HUES6 (cell line): ENCODE measurements at regions not wholly inside any gene's neighbourhood (a gene's known extent, or its start where the extent isn't known, plus 50 kb on each side); places are given as distances from the start of the nearest gene placed in this dataset.
"Not testable (repeated sequence)": the region's sequence is repeated elsewhere in the genome, so short reads cannot be mapped to it uniquely, and the experiment has no call there.

Experiments used
- H3K27ac ChIP-seq: 2 replicates; pipeline ENCODE4 v1.7.0; 2013; ENCODE audit warnings: low read depth, mild to moderate bottlenecking, low read length, inconsistent platforms
- H3K27me3 ChIP-seq: 2 replicates; pipeline ENCODE4 v1.6.1; 2013; ENCODE audit warnings: low read length; ENCODE audit not compliant: control insufficient read depth, insufficient read depth
- H3K36me3 ChIP-seq: 2 replicates; pipeline ENCODE4 v1.6.1; 2013; ENCODE audit warnings: low read length; ENCODE audit not compliant: control insufficient read depth, insufficient read depth
- H3K4me1 ChIP-seq: 2 replicates; pipeline ENCODE4 v1.6.1; 2013; ENCODE audit warnings: low read length; ENCODE audit not compliant: control insufficient read depth, insufficient read depth
- H3K4me3 ChIP-seq: 2 replicates; pipeline ENCODE4 v1.5.1; 2013; ENCODE audit warnings: low read depth, low read length
- H3K9ac ChIP-seq: one replicate; pipeline ENCODE4 v1.6.1; 2013; ENCODE audit warnings: mild to moderate bottlenecking, low read length
- H3K9me3 ChIP-seq: 2 replicates; pipeline ENCODE4 v1.6.1; 2013; ENCODE audit warnings: low read depth, low read length; ENCODE audit not compliant: control insufficient read depth, insufficient read depth

DNA sequence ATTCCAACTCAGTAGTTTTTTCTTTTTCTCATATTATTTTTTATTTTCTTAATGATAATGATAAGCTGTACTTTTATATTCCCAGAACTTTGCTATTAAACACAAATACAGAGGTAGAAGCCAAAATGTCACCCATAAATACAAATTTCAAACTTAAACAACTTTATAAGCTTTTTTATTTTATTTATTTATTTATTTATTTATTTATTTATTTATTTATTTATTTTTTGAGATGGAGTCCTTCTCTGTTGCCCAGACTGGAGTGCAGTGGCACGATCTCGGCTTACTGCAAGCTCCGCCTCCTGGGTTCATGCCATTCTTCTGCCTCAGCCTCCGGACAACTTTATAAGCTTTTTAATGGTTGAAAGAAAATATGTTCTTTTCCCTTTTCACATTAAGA lies 243.3 kb downstream of the RAP2B start:
- not testable (repeated sequence) for H3K36me3 ChIP-seq, H3K9ac ChIP-seq, H3K27me3 ChIP-seq, H3K4me3 ChIP-seq, H3K9me3 ChIP-seq, H3K27ac ChIP-seq, H3K4me1 ChIP-seq

DNA sequence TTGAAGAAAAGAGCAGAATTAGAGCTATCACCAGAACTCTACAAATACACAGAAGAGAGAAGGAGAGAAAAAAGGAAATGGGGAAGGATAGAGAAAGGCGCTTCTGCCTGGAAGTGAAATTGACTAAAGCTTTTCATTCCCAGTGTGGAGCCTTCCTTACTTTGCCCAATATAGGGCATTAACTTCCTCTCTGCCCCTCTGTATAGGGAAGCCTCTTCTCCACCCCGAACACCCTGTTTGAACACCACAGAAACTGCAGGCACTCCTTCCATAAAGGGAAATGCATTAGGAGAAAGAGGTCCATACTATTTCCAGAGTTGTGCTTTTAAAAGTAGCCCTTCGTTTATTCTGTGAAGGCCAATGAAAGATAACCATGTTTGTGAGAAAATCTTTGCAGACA lies 248.5 kb downstream of the RAP2B start:
- Histone ChIP-seq H3K36me3 (no peaks in the 10 kb centered on the region), H3K9ac (no peak overlapping the region), H3K4me3 (no peak overlapping the region), H3K27me3 (no peaks in the 10 kb centered on the region), H3K9me3 (no peaks in the 10 kb centered on the region), H3K27ac (no peak overlapping the region), H3K4me1 (no peaks in the 10 kb centered on the region)

DNA sequence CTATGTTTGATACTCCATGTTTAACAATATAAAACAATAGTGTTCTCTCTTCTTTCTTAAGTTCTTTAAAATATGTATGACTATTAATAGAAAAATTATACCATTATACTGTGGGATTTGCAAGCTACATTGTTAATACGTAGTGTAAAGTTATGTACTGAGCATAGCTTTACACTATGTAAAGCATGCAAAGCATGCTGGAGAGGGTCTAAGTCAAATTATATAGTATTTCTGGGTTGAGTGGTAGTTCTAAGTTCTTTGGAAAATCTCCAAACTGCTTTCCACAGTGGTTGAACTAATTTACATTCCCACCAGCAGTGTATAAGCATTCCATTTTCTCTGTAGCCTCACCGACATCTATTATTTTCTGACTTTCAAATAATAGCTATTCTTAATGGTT lies 253.0 kb downstream of the RAP2B start:
- Histone ChIP-seq H3K27ac (no peak overlapping the region), H3K4me3 (no peak overlapping the region), H3K36me3 (no peaks in the 10 kb centered on the region), H3K27me3 (no peaks in the 10 kb centered on the region), H3K4me1 (no peaks in the 10 kb centered on the region), H3K9ac (no peak overlapping the region), H3K9me3 (peaks cover 4% of the 10 kb centered on the region)

DNA sequence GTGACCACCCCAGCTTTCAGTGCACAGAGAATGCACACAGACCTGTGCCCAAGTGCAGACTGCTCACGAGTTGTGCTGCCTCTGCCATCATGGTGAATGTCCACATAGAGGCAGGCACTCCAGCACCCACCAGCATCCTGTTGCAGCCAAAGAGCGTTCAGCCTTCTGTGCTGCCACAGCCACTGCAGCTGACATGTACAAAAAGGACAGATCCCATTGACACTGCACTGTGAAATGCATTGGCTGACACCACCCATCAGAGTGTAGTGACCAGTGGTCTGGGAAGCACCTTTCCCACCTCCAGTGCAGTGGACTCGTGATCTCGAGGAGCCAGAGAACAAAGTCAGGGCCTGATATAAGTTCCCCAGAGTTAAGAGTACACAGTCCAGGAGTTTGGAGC lies 260.3 kb downstream of the RAP2B start:
- Histone ChIP-seq H3K4me3 (no peak overlapping the region), H3K4me1 (no peaks in the 10 kb centered on the region), H3K36me3 (no peaks in the 10 kb centered on the region), H3K27ac (no peak overlapping the region), H3K27me3 (no peaks in the 10 kb centered on the region), H3K9ac (no peak overlapping the region), H3K9me3 (peaks cover 23% of the 10 kb centered on the region)

DNA sequence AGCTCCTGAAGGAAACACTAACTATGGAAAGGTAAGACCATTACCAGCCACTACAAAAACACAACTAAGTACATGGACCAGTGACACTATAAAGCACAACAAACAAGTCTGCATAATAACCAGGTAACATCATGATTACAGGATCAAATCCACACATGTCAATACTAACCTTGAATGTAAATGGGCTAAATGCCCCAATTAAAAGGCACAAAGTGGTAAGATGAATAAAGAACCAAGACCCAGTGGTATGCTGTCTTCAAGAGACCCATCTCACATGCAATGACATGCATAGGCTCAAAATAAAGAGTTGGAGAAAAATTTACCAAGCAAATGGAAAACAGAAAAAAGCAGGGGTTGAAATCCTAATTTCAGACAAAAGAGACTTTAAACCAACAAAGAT lies 261.8 kb downstream of the RAP2B start:
- not testable (repeated sequence) for H3K36me3 ChIP-seq, H3K27me3 ChIP-seq, H3K4me3 ChIP-seq, H3K9ac ChIP-seq, H3K27ac ChIP-seq, H3K4me1 ChIP-seq
- H3K9me3 ChIP-seq: peaks cover 23% of the 10 kb centered on the region

DNA sequence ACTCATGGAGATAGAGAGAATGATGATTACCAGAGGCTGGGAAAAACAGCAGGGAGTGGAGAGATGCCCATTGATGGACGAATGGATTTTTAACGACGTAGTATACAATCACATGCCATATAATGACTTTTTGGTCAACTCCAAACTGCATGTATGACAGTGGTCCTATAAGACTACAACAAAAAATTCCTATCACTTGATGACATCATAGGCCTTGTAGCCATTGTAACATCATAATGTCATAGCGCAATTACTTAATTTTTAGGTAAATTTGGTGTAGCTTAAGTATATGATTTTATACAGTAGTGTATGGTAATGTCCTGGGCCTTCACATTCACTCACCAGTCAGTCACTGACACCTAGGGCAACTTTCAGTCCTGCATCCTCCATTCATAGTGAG lies 264.3 kb downstream of the RAP2B start:
- H3K27me3 ChIP-seq: no peaks in the 10 kb centered on the region
- H3K4me3 ChIP-seq: no peak overlapping the region
- H3K27ac ChIP-seq: no peak overlapping the region
- no peak overlapping the region for H3K9ac ChIP-seq
- no peaks in the 10 kb centered on the region for H3K4me1 ChIP-seq
- no peaks in the 10 kb centered on the region for H3K36me3 ChIP-seq
- peaks cover 14% of the 10 kb centered on the region for H3K9me3 ChIP-seq

DNA sequence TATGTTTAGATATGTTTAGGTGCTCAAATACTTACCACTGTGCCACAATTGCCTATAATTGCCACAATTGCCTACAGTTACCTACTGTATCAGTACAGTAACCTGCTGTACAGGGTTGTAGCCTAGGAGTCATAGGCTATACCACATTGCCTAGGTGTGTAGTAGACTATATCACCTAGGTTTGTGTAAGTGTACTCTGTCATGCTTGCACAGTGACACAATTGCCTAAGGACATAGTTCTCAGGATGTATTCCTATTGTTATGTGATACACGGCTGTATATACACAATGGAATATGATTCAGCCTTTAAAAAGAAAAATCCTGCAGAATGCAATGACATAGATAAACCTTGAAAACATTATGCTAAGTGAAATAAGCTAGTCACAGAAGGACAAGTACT lies 264.8 kb downstream of the RAP2B start:
- peaks cover 10% of the 10 kb centered on the region for H3K9me3 ChIP-seq

DNA sequence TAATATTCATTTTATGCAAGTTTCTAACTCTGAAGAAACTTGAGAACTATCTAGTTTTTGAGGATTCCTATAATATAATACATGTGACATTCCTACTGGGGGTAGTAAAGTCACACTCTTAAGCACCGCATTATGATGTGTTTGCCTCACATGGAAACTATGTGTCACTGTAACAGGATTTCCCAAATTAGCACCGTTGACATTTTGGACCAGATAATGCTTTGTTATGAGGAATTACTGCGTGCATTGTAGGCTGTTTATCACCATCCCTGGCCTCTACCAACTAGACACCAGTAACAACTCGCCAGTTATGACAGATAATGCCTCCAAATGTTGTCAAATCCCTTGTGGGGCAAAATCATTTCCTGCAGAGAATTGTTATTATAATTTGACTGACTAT lies 267.8 kb downstream of the RAP2B start:
- Histone ChIP-seq H3K9ac (no peak overlapping the region), H3K4me3 (no peak overlapping the region), H3K9me3 (no peaks in the 10 kb centered on the region), H3K36me3 (no peaks in the 10 kb centered on the region), H3K27me3 (no peaks in the 10 kb centered on the region), H3K27ac (no peak overlapping the region), H3K4me1 (no peaks in the 10 kb centered on the region)

More for the DNA sequence above, 264.8 kb downstream of the RAP2B start:
- no peaks in the 10 kb centered on the region for H3K4me1 ChIP-seq
- no peaks in the 10 kb centered on the region for H3K36me3 ChIP-seq
- no peaks in the 10 kb centered on the region for H3K27me3 ChIP-seq
- H3K4me3 ChIP-seq: no peak overlapping the region
- no peak overlapping the region for H3K27ac ChIP-seq
- H3K9ac ChIP-seq: no peak overlapping the region

DNA sequence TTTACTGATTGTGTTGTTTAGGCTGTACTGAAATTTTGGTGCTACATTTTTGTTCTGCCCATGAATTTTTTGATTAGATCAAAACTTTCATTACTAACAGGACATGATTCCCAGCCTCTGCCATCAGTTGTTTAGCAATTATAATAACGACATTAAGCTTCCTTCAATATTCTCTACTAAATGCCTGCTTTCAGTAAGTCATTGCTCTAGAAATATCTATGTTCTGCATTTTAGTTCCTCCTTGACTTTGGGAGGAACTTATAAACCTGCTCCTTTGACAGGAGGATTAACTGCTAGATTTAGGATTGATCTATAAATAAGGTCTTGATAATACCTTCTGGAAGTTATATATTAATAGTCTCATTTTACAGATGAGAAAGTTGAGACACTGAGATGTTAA lies 269.1 kb downstream of the RAP2B start:
- Histone ChIP-seq H3K9ac (no peak overlapping the region), H3K4me3 (no peak overlapping the region), H3K27ac (no peak overlapping the region), H3K36me3 (no peaks in the 10 kb centered on the region), H3K4me1 (no peaks in the 10 kb centered on the region), H3K27me3 (no peaks in the 10 kb centered on the region), H3K9me3 (no peaks in the 10 kb centered on the region)

DNA sequence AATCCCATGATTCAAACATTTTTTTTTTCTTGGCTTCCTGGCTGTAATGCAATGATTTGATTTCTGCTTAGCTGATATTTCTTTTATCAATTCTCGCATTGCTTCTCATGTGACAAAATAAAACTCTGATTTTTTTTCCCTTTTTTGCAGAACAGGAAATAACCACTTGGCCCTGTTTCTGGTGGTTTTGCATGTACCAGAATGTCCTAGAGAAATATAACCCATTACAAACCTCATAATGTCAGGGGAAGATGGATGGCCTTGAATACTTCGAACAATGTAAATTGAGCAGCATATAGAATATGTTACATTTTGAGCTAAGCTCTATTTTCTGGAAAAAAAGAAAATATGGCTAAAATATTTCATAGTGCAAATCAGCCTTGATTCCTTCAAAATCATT lies 275.6 kb downstream of the RAP2B start:
- Histone ChIP-seq H3K9ac (no peak overlapping the region), H3K27me3 (no peaks in the 10 kb centered on the region), H3K9me3 (no peaks in the 10 kb centered on the region), H3K4me1 (peaks cover 6% of the 10 kb centered on the region; the same call in 1 of the 2 replicates), H3K36me3 (no peaks in the 10 kb centered on the region), H3K27ac (no peak overlapping the region), H3K4me3 (no peak overlapping the region)

DNA sequence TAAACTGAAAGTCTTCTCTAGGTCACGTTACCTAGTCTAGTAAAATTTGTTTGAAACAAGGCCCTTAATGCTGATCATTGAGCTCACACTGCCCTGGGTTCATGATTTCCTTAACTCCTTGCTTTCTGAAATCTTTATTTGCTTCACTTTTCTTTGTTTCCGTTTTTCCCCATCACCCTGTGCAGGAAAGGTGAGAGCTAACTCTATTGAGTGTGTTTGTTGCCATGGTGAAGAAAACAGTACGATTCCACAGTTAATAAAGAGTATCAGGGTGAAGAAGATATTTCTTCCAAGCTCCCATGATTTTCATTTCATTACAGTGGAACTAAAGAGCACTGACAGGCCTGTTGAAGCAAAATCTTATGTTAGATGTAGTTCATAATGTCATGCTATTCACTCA lies 276.2 kb downstream of the RAP2B start:
- Histone ChIP-seq H3K9ac (no peak overlapping the region), H3K4me3 (no peak overlapping the region), H3K9me3 (no peaks in the 10 kb centered on the region), H3K27ac (no peak overlapping the region), H3K27me3 (no peaks in the 10 kb centered on the region), H3K4me1 (peaks cover 9% of the 10 kb centered on the region; the same call in 1 of the 2 replicates), H3K36me3 (no peaks in the 10 kb centered on the region)

DNA sequence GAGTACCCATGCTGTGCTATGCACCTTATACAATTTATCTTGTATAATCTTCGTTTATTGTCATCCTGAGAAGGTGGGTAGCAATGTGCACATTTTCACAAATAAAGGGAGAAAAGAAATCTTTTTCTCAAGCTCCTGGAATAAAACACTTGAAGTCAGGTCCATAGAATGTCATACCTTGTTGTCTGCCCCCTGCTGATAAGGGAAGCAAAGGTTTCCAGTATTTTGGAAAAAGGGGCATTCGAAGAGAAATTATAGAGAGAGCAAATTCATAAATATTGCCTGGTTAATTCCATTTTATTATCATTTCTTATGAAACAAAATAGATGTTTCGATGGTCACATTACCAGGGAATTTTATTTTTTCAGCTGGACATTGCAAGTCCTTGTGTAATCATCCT lies 277.8 kb downstream of the RAP2B start:
- Histone ChIP-seq H3K4me1 (peaks cover 9% of the 10 kb centered on the region; the same call in 1 of the 2 replicates), H3K36me3 (no peaks in the 10 kb centered on the region), H3K9me3 (no peaks in the 10 kb centered on the region), H3K9ac (no peak overlapping the region), H3K4me3 (no peak overlapping the region), H3K27me3 (no peaks in the 10 kb centered on the region), H3K27ac (no peak overlapping the region)
